NCI-H2029 (cell line): ENCODE measurements at regions not wholly inside any gene's neighbourhood (a gene's known extent, or its start where the extent isn't known, plus 50 kb on each side); places are given as distances from the start of the nearest gene placed in this dataset.
"Not testable (repeated sequence)": the region's sequence is repeated elsewhere in the genome, so short reads cannot be mapped to it uniquely, and the experiment has no call there.

Experiments
- DNase-seq: peaks from one replicate; lab custom pipeline; 2025; lab: John Stamatoyannopoulos, UW

DNA sequence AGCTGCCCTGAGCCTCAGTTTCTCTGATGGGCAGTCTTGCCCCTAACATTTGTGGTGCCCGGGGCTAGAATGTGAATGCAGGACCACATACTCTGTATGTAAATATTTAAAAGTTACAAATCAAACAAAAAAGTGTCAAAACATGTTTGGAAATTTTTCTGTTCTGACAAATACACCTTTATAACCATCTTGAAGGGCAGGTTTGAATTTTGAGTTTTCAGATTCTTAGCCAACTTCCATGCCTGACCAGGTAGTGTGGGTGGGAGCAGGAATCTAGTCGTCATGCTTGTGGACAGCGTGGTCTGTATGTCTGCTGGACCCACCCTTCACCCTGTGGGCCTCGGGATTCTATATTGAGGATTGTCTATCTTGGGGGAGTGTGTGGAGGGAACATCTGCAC lies 325.1 kb downstream of the SOX4 start:
- no peak for DNase-seq

- DNase-seq, result no peak
These were observed 328.5 kb downstream of the SOX4 start for GRCh38 chr6:21922086-21922485.

- DNase-seq, result no peak
These were observed 330.5 kb downstream of the SOX4 start for GRCh38 chr6:21924002-21924401.

DNA sequence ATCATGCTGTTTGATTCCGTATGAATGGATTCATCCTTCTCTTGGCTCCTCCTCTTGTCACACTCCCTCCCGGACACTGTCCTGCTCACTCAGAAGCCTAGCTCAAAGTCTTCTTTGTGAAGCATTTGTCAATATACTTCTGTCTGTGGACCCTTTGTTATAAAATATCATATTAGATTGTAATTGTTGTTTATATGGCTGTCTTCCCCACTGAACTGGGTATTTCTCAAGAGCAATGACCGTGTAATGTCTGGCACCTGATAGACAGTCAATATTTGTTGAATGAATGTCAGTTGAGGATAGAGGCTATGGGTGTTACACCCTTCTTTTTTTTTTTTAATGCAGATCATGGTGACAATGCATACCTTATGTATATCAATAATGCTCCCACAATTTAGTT lies 335.3 kb downstream of the SOX4 start:
- peak; percentile 91 for DNase-seq

DNA sequence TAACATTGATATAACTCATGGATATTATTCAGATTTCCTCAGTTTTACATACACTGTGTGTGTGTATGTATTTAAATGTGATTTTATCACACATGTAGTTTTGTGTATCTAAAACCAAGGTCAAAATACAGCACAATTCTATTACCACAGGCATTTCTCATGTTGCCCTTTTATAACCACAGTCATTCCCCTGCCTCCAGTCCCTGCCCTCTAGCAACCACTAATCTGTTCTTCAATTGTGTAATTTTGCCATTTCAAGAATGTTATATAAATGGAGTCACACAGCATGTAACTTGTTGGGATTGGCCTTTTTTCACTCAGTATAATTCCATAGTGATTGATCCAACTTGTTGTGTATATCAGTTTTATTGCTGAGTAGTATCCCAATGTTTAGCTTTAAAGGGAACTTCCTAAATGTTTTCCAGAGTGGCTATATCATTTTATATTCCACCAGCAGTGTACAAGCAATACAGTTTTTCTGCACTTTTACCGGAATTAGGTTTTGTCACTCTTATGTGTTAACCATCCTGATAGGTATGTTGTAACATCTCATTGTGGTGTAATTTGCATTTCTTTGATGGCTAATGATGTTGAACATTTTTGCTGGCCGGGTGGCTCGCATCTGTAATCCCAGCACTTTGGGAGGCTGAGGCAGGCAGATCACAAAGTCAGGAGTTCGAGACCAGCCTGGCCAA lies 338.2 kb downstream of the SOX4 start:
- DNase-seq, result no peak

DNA sequence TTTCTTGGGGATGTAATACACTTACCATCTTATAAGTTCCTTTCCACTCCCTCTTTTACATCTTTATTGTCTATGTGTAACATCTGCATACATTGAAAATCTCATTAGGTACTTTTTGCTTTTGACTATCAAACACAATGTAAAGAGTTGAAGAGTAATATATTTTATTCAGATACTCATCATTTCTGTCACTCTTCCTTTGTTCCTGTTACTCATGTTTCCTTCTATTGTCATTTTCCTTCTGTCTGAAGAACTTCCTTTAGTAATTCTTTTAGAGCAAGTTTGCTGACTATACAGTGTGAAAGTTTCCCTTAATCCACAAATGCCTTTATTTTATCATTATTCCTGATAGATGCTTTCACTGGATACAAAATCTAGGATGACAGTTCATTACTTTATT lies 339.8 kb downstream of the SOX4 start:
- DNase-seq, result no peak

- DNase-seq, result no peak
These were observed 341.6 kb downstream of the SOX4 start for GRCh38 chr6:21935142-21935541.

DNA sequence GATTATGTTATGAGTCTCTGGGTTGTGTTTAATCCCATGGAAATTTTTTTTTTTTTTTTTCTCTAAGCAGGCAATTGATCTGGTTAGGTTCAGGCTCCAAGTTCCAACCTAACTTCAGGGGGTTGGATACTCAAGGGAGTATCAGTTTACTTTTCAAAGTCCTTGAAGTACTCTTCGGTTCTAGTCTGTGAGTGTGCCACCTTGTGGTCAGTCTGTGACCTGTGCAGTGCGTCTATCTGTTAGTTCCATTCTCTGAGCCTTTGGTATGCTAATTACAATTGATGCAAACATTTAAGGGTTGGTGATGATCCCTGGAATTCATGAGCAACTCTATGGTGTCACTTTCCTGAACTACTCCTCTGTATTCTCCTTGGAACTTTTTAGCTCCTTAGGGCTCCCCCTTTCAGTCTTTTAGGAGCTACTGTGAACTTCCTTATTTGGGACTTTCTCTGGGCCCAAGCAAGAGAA lies 342.0 kb downstream of the SOX4 start:
- DNase-seq, result no peak

DNA sequence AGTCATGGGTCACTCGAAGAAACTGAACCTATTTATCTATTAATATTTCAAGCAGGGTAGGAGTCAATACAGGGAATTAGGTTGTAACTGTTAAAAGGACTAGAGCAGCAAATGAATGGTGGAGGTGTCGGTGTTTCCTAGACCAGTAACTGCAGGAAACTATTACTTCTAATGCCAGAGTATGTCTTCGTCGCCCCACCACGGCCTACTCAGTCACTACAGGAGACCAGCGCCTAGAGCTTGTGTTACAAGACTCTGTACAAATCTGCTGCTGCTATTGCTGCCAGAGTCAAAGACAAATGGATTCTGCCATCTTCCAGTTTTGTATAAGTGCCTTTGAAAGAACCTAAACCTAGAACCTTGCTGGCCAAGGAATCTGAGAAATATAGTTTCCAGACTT lies 343.9 kb downstream of the SOX4 start:
- no peak for DNase-seq

- DNase-seq, result peak; percentile 35
These were observed 345.5 kb downstream of the SOX4 start for GRCh38 chr6:21939066-21939465.

DNA sequence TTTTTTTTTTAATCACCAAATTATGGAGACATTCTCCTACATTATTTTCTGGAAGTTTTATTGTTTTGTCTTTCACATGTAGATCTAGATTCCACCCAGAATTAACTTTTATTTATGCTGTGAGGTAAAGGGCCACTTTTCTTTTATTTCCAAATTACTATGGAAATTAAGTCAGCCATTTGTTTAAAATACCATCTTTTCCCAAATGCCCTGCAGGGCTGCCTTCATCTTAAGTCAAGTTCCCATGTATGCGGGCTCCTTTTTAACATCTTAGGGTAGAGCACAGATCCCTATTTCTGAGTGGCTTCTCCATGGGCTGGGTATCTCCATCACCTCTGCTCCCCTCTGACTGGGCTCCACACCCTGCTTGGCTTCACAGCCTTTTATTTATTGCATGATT lies 348.4 kb downstream of the SOX4 start:
- no peak for DNase-seq

GRCh38 chr6:21942897-21943296 lies 349.3 kb downstream of the SOX4 start:
- no peak for DNase-seq

- peak; percentile 10 for DNase-seq
These were observed 350.5 kb downstream of the PRL start for GRCh38 chr6:21946298-21946783.

DNA sequence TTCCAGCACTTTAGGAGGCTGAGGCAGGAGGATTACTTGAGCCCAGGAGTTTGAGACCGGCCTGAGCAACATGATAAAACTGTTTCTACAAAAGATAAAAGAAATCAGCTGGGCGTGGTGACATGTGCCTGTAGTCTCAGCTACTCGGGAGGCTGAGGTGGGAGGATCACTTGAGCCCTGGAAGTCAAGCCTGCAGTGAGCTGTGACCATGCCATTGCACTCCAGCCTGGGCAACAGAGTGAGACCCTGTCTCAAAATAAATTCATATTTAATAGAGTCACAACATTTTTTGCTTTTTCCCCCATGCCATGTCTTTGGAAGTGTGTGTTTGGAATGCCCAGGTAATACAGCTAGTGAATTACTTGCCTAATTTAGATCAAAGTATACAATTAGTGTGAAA lies 349.6 kb downstream of the PRL start:
- not testable (repeated sequence) for DNase-seq

DNA sequence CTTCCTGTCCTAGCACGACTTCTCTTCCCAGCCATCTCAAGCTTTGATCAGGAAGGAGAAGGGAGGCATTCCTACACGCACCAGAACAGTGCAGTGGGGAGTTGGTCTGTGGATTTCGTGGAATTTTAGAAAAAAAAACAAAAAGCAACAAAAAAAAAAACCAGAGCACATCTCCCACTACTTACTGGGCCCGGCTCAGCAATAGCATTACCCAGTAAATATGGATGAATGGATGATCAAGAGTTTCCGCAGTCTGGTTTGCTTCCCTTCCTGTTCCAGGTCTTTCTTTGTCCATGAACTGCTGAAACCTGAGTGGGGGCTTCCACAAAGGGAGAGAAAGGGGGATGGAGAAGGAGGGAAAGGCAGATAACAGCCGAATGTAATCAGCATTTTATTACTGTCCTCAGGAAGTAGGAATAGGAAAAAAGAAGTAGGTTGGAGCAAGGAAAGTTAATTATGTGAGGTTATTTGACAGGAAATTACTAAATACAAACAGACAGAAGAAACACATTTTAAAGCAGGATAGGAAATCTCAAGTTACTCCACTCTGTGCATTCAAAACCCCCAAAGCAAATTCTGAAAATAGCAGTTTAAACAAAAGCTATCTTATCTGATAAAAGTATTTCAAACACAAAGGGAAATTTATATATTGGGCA lies 349.0 kb downstream of the PRL start:
- no peak for DNase-seq

GRCh38 chr6:21949211-21949801 lies 347.5 kb downstream of the PRL start:
- peak; percentile 88 for DNase-seq

- no peak for DNase-seq
These were observed 344.5 kb downstream of the PRL start for GRCh38 chr6:21952367-21952766.

DNA sequence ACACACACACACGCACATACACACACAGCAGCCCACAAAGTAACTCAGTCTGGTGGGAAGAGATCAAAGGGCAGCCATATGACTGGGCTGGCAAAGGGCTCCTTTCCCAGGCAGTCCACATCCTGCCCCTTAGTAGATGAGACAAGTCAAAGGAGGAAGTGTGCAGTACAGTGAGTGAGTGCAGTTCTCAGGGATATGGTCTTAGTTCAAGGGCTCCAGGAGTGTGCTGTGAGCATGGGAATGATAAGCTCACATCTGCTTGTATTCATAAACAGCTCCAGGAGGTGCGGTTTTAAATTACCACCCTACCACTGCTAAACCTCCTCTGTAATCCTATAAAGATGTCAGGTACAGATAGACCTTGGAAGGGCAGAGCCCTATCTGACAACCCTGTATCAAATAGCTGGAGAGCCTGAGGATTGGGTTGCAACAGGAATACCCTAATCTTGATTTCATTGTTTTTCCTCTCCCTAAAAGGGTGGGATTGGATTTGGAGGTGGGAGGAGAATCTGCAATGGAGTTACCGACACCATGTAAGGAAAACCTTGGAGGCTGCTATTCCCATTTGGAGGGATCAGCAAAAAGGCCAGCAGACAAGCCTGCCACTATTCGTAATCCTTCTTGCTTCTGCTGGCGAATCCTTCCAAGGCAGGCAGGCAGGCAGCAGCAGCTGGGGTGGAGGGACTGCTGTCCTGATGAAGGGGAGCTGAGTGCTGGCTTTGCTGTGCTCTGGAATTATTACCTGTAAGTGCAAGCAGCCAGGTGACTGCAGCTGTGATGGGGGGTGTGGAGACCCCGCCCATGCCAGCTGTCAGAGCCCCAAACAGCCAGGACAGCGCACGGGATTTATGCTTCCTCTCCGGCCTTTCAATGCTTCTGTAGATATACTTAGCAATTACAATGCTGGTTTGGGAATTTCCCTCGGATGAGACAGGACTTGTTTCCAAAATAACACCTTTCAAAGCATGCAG lies 342.7 kb downstream of the PRL start:
- peak; percentile 57 for DNase-seq

DNA sequence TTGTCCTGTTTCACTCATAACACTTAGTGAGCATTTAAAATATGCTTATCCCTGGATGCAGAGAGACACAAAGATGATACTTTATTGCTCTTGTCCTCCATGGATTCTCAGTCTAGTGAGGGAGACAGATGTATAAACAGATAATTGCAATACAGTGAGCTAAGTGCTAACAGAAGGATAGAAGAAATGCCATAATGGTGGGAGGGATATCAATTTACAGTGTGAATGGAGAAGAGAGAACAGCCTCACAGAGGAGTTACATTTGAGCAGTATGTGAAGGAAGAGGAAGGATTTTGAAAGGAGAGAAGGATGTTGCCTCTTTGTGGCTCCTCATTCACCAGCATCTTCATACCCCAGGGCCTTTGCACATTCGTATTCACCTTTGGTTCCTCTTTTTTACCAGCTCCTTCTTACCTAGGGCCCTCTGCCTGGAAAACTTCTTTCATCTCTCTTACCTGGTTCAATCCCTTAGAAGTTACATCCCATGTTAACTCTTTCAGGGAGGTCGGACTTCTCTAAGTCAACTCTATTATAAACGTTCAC lies 341.7 kb downstream of the PRL start:
- no peak for DNase-seq

DNA sequence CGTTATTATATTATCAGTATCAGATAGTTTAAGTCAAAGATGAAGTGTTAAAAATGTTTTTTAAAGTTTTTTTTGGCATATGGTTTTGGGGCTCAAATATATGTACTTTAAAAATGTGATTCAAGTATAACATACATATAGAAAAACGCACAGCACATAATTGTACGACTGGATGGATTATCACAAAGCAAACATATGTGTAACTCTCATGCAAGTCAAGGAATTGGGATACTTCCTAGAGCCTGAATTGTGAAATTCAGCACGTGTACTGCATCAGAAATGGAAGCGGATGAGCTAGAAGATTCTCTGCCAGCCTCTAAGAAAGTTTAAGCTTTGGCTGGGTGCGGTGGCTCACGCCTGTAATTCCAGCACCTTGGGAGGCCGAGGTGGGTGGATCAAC lies 340.9 kb downstream of the PRL start:
- no peak for DNase-seq

GRCh38 chr6:21958428-21958827 lies 338.4 kb downstream of the PRL start:
- DNase-seq, result no peak

- no peak for DNase-seq
These were observed 335.6 kb downstream of the PRL start for GRCh38 chr6:21961226-21961625.
